Caco-2 (cell line): ENCODE measurements at regions not wholly inside any gene's neighbourhood (a gene's known extent, or its start where the extent isn't known, plus 50 kb on each side); places are given as distances from the start of the nearest gene placed in this dataset.
A peak's percentile ranks its signal among the peaks of the same experiment; 100 is the strongest.

Source experiments
- BruUV-seq: library from RNA; stranded (reverse); fragments of 400-500 nt; replicated peaks from 2 replicates; lab custom pipeline; 2021; lab: Mats Ljungman, UMichigan
- CTCF ChIA-PET: fragments of 300-600 bp; sonication (Branson Sonifier 250); formaldehyde crosslinking; loops from one replicate; lab custom pipeline; 2022; ENCODE audit warnings: antibody characterized with exemption; lab: Charles Lee
- POLR2A ChIA-PET: fragments of 300-600 bp; sonication (Branson Sonifier 250); formaldehyde crosslinking; loops from one replicate; lab custom pipeline; 2022; ENCODE audit warnings: antibody characterized with exemption; lab: Charles Lee
- DNase-seq, 2 experiments: peaks; one replicate each; pipeline versions ENCODE4 v3.0.0 to v3.0.0-alpha.2; 2020 to 2022
- H3K27me3 ChIP-seq: replicated peaks from 2 replicates; pipeline ENCODE4 v1.6.0; 2011; ENCODE audit warnings: low read length; ENCODE audit not compliant: control insufficient read depth, insufficient read depth
- H3K36me3 ChIP-seq: 2 replicates; pipeline ENCODE4 v1.5.1; 2011; ENCODE audit warnings: low read length; ENCODE audit not compliant: control insufficient read depth, insufficient read depth
- H3K4me1 ChIP-seq: fragments of 250-450 bp; sonication (Bioruptor Pico); 2 replicates; pipeline ENCODE4 v1.5.1; 2020; ENCODE audit warnings: mild to moderate bottlenecking
- H3K4me3 ChIP-seq: 2 replicates; pipeline ENCODE4 v1.5.1; 2011; ENCODE audit warnings: low read depth, mild to moderate bottlenecking, control low read depth, low read length
- H3K9me3 ChIP-seq: fragments of 250-450 bp; sonication (Bioruptor Pico); 2 replicates; pipeline ENCODE4 v1.5.1; 2020; ENCODE audit warnings: mild to moderate bottlenecking, moderate library complexity
- H3K27ac Mint-ChIP-seq: one replicate; pipeline ENCODE4 v1.8.0; 2022; ENCODE audit warnings: mixed read lengths; ENCODE audit not compliant: unreplicated experiment
- H3K27me3 Mint-ChIP-seq: one replicate; pipeline ENCODE4 v1.8.0; 2022; ENCODE audit warnings: mixed read lengths; ENCODE audit not compliant: insufficient read depth, unreplicated experiment
- H3K36me3 Mint-ChIP-seq: one replicate; pipeline ENCODE4 v1.8.0; 2022; ENCODE audit warnings: mild to moderate bottlenecking, mixed read lengths; ENCODE audit not compliant: insufficient read depth, unreplicated experiment
- H3K4me1 Mint-ChIP-seq: one replicate; pipeline ENCODE4 v1.8.0; 2022; ENCODE audit warnings: low read depth, mixed read lengths; ENCODE audit not compliant: unreplicated experiment
- H3K4me3 Mint-ChIP-seq: one replicate; pipeline ENCODE4 v1.8.0; 2022; ENCODE audit warnings: mild to moderate bottlenecking, moderate library complexity, mixed read lengths; ENCODE audit not compliant: unreplicated experiment
- H3K9me3 Mint-ChIP-seq: one replicate; pipeline ENCODE4 v1.8.0; 2022; ENCODE audit warnings: mixed read lengths; ENCODE audit not compliant: unreplicated experiment
- intact Hi-C: fragments of 100-400 bp; cut with micrococcal nuclease; formaldehyde crosslinking; loops from one replicate; pipeline ENCODE4 v1.10.0; 2022; ENCODE audit not compliant: unreplicated experiment
- TF ChIP-seq, protein P1 (sequence below), 2 experiments: fragments of 200-600 bp in 1 of 2; IDR thresholded peaks; 1 replicate in 1 of 2; 2 replicates in 1 of 2; pipeline versions ENCODE4 v1.5.1 to v1.8.0; 2011 to 2022; ENCODE audit warnings: antibody characterized with exemption in 1 of 2, control low read depth in 1 of 2, inconsistent platforms in 1 of 2, low read depth in 1 of 2, low read length in 1 of 2, mild to moderate bottlenecking in 1 of 2, moderate library complexity in 1 of 2; ENCODE audit not compliant: insufficient read depth in 1 of 2, severe bottlenecking in 1 of 2, unreplicated experiment in 1 of 2

DNA sequence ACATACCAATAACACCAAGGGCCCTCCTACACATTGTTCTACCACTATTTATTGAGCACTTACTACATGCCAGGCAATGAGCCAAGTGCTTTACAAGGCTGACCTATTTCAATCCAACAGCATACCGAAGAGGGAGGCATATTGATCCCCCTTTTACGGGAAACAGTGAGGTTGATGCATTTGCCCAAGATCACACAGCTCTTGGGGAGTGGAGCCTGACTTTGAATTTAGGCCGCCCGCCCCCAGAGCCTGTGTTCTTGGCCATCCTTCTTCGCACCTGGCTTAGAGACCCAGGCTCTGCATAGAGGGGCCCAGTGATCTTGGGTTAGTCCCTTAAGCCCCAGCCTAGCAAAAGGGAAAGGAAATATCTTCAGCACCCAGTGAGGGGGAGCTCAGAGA, 158.1 kb upstream of the IER5L start:
- H3K27me3 Mint-ChIP-seq = no peaks in the 10 kb centered on the region
- no TSS peak for BruUV-seq
- no peak for DNase-seq
- TF ChIP-seq, protein P1, sequence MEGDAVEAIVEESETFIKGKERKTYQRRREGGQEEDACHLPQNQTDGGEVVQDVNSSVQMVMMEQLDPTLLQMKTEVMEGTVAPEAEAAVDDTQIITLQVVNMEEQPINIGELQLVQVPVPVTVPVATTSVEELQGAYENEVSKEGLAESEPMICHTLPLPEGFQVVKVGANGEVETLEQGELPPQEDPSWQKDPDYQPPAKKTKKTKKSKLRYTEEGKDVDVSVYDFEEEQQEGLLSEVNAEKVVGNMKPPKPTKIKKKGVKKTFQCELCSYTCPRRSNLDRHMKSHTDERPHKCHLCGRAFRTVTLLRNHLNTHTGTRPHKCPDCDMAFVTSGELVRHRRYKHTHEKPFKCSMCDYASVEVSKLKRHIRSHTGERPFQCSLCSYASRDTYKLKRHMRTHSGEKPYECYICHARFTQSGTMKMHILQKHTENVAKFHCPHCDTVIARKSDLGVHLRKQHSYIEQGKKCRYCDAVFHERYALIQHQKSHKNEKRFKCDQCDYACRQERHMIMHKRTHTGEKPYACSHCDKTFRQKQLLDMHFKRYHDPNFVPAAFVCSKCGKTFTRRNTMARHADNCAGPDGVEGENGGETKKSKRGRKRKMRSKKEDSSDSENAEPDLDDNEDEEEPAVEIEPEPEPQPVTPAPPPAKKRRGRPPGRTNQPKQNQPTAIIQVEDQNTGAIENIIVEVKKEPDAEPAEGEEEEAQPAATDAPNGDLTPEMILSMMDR (IDR thresholded peaks at IDR 0.05; ENCODE audit: insufficient read depth in 1 of 2, low read depth in 1 of 2, low read length in 1 of 2, severe bottlenecking in 1 of 2, unreplicated experiment in 1 of 2) = no peak
- peaks cover 8% of the 10 kb centered on the region for H3K9me3 Mint-ChIP-seq
- H3K9me3 ChIP-seq = no peaks in the 10 kb centered on the region
- peaks cover 16% of the 10 kb centered on the region for H3K36me3 Mint-ChIP-seq
- no peak overlapping the region for H3K27ac Mint-ChIP-seq
- CTCF ChIA-PET = no interaction called here
- H3K4me3 Mint-ChIP-seq = no peak overlapping the region
- intact Hi-C loops = no loop called here
- H3K4me3 ChIP-seq = no peak overlapping the region
- H3K4me1 Mint-ChIP-seq = peaks cover 19% of the 10 kb centered on the region
- POLR2A ChIA-PET = no interaction called here
- H3K27me3 ChIP-seq = no peaks in the 10 kb centered on the region
- no peaks in the 10 kb centered on the region for H3K36me3 ChIP-seq
- peaks cover 27% of the 10 kb centered on the region for H3K4me1 ChIP-seq

DNA sequence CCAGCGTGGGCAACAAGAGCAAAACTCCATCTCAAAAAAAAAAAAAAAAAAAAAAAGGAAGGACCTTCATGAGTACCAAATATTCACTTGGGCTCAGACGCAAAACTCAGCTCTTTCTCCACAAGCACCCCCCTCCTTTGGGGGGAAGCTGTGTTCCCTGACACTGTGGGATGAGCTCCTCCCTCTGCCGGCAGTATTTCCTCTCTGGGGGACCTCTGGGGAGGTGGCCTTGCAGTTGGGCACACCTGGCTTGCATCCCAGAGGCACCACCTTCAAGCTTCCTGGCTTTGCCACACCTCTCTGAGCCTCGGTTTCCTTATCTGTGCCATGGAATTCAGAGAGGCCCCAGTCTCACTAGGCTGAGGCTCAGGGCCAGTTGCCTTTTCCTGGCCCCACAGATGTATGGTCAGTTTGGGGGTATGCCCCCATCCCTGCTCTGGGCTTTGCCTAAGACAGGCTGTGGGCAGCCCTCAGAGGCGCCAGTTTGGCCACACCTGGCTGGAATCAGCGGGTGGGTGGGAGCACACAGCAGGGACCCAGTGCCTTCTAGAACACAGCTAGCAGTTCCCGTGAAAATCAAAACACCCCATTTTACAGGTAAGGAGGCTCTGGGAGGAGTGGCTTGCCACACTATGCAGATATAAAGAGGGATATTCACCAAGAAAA, 157.5 kb upstream of the IER5L start:
- no peak for DNase-seq
- Histone ChIP-seq H3K9me3 (peaks cover 3% of the 10 kb centered on the region; the same call in 1 of the 2 replicates), H3K36me3 (no peaks in the 10 kb centered on the region), H3K4me3 (no peak overlapping the region), H3K4me1 (peaks cover 27% of the 10 kb centered on the region), H3K27me3 (no peaks in the 10 kb centered on the region)
- ChIA-PET CTCF (interaction anchor here (0.6 to 1.2 kb wide), 2 partner anchors 12 to 152 kb away, joined by 3 to 4 read pairs; no protein-coding TSS in a partner anchor), POLR2A (interaction anchor here (0.6 to 2.1 kb wide), 2 partner anchors 8 to 157 kb away, joined by 8 to 13 read pairs; partner anchors contain the start of gene IER5L)
- BruUV-seq = no TSS peak
- TF ChIP-seq, protein P1 (IDR thresholded peaks at IDR 0.05; ENCODE audit: insufficient read depth in 1 of 2, low read depth in 1 of 2, low read length in 1 of 2, severe bottlenecking in 1 of 2, unreplicated experiment in 1 of 2) = no peak
- Mint-ChIP-seq H3K9me3 (peaks cover 10% of the 10 kb centered on the region), H3K27me3 (no peaks in the 10 kb centered on the region), H3K4me3 (no peak overlapping the region), H3K4me1 (peaks cover 19% of the 10 kb centered on the region), H3K36me3 (peaks cover 17% of the 10 kb centered on the region), H3K27ac (peak overlapping the region; percentile 98)
- intact Hi-C loops = loop anchor here (2.0 kb wide), 2 partner anchors 77 to 147 kb away; no protein-coding TSS in a partner anchor

DNA sequence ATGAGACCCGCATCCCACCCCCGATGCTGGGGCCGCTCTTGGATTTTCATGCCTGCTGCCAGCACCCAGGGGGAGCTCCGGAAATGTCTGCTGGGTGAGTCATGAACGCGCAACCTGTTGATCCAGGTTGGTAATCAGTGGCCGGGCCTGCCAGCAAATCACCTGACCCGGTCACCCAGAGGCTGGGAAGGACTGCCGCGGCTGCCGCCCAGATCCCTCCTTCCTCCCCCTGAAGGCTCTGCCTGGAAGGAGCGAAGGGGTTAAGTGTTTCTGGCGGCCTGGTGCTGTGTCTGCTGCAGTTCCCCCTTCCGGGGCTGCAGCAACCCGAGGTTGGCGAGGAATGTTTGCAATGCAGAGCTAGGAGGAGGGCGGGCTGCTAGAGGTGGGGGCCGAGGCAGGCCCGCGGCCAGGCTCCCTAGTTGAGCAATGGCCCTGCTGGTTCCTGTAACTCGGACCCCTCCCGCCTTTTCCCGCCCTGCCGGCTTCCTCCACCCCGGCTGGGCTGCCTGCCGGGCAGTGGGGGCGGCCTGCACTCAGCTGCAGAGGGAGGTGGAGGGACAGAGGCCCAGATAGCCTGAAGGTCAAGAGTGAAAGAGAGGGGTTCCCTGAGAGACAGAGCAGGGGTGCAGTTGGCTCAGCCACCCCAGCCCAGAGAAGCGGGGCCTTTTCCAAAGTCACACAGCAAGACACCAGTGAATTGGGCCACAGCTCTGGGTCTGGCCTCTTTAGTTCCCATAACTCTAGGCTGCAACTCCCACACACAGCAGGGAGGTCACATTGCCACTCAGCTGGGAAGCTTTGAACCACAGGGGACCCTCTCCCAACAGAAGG, 156.3 kb upstream of the IER5L start:
- intact Hi-C loops = loop anchor here (2.0 to 5.0 kb wide), 4 partner anchors 78 to 273 kb away; partner anchors contain the start of gene IER5L
- Mint-ChIP-seq H3K36me3 (peaks cover 17% of the 10 kb centered on the region), H3K27me3 (no peaks in the 10 kb centered on the region), H3K9me3 (peaks cover 10% of the 10 kb centered on the region), H3K27ac (peak overlapping the region; percentile 98), H3K4me3 (peak overlapping the region; percentile 68), H3K4me1 (peaks cover 19% of the 10 kb centered on the region)
- peak; percentile 97 to 99 for DNase-seq
- H3K9me3 ChIP-seq = peaks cover 7% of the 10 kb centered on the region; the same call in 1 of the 2 replicates
- no peaks in the 10 kb centered on the region for H3K36me3 ChIP-seq
- TF ChIP-seq, protein P1 (IDR thresholded peaks at IDR 0.05; ENCODE audit: insufficient read depth in 1 of 2, low read depth in 1 of 2, low read length in 1 of 2, severe bottlenecking in 1 of 2, unreplicated experiment in 1 of 2) = peak; percentile 22 to 31
- H3K4me1 ChIP-seq = peaks cover 27% of the 10 kb centered on the region
- ChIA-PET CTCF (interaction anchor here (0.5 to 1.3 kb wide), 11 partner anchors 9 to 445 kb away, joined by 3 to 9 read pairs (median 3); no protein-coding TSS in a partner anchor), POLR2A (interaction anchor here (0.6 to 2.1 kb wide), 16 partner anchors 9 to 292 kb away, joined by 3 to 13 read pairs (median 5); partner anchors contain the start of genes IER5L and NTMT1)
- H3K27me3 ChIP-seq = no peaks in the 10 kb centered on the region
- BruUV-seq = TSS peak; percentile 76
- H3K4me3 ChIP-seq = peak overlapping the region; percentile 11
